IPS-NIHi11 (cell line): ENCODE measurements at regions not wholly inside any gene's neighbourhood (a gene's known extent, or its start where the extent isn't known, plus 50 kb on each side); places are given as distances from the start of the nearest gene placed in this dataset.
"Not testable (repeated sequence)": the region's sequence is repeated elsewhere in the genome, so short reads cannot be mapped to it uniquely, and the experiment has no call there.

Experiments
- DNase-seq: peaks from one replicate; pipeline ENCODE4 v3.0.0; 2012; ENCODE audit warnings: mixed read lengths, low spot score

DNA sequence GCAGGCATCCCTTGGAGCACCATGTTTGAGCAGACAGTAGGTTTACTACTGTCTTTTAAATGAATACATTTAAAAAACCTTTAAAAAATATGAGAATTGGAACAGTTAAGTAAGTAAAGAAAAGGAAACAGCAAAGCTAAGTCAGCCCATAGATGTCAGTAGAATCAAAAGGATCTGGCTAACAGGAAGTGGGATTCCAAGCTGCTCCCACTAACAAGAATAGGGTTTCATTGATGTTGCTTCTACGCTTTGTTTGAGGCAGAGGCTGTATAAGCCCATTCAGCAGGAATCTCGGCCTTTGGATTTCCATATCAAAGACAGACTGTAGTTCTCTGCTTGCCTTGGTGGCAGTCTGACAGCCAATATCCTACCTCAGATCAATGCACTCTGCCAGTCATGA lies 122.9 kb upstream of the ELAC2 start:
- peak; percentile 64 for DNase-seq

DNA sequence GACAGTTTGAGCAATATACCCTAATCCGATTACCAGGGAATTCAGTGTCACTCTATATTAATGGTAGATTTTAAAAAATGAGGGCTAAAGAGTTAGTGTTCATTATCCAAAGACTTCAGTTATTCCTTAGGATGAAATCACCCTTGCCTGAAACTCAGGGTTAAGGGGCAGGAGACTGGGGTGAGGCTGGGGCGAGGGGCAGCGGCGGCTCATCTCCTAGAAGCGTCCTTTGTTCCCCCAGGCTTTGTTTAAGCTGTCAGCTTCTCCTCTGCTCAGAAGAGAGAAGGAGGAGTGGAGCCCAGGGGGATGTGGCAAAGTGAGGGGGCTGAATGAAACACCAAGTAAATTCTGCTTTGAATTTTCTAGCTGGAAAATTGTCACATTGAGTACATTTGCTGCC lies 117.7 kb upstream of the ELAC2 start:
- no peak for DNase-seq

DNA sequence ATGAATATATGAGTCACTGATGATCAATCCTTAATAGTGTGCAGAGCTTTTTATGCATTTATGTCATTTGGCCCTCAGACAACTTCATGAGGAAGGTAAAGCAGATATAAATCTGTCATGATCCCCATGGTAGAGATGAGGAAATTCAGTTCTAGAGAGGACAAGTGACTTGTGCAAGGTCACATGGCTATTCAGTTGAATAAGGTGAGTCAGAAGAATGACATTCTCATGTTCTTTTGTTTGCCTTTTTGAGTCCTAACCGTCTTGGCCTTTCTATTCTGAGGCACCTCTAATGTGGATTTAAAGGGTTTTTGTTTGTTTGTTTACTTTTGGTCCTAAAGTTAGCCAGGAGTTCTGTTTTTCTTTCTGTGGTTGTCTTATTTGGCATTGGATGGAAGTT lies 116.2 kb upstream of the ELAC2 start:
- DNase-seq = no peak

DNA sequence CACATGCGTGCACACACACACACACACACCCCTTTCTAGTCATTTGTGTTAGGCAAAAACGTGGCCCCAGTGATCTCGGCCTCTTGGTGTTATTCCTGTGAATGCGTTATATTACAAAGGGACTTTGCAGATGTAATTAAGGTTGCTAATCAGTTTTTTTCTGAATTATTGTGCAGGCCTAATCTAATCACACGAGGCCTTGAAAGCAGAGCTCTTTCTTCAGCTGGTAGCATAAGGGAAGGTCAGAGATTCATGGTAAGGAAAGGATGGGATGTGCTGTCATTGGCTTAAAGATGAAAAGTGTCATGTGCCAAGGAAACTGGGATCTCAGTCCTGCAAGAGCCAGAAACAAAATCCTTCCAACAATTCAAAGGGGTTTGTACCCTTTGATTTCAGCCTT lies 113.4 kb upstream of the ELAC2 start:
- no peak for DNase-seq

DNA sequence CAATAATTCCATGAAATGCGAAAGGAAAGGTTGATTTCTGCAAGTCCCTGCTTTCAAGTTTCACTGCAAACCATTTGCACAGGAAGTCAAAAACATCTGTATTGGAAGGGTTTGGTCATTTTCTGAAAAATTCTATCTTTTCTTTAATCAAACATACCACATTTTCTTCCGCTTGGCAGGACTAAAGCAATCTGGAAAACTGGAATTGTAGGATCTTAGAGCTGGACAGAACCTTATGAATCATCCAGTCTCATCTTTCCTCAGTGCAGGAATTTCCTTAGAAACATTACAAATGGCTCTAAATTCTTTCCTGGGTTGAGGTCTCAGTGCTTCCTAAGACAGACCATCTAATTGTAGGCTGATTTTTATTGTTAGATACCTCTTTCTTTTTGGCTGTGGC lies 111.5 kb upstream of the ELAC2 start:
- DNase-seq = no peak

DNA sequence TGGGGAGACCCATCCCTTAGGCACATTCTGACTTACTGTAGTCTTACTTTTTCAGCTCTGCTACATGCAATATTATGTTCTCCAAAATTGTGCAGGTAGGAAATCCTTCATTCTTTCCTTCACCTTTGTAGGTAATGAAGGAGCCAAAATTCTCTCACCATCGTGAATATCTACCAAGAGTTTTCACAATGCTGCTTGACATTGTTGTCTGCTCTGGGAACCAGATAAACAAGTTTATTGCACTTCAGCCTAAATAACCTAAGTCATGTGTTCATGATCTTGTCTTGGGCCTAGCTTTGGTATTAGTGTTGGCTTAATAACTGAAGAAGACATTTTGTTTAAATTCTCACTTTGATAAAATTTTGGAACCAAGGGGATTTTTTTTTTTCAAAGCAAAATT lies 110.8 kb upstream of the ELAC2 start:
- no peak for DNase-seq

DNA sequence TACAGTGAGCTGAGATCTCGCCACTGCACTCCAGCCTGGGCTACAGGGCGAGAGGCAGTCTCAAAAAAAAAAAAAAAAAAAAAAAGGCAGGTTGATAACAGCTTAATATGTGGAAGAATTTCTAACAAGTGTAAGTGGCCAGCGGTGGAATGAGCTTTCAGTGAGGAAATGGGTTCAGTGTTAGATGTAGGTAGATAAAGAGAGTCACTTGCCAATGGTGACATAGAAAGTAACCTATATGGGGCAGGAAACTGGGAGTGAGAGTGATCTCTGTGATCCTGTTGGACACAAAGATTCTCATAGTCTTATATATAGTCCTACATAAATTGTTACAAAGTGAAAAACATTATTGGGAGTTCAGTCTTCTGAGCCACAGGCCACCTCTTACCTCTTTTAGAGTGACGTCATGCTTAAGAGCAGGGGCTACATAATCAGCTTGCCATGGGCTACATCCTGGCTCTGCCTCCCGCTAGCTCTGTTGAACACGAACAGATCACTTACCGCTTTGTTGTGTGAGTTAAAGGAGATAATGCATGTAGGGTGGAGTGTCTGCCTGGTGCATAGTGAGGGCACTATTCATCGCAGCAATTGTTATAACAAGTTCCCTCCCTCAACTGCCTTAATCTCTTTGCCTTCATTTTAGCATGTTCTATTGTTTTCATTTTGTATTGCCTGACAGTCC lies 110.2 kb upstream of the ELAC2 start:
- no peak for DNase-seq

DNA sequence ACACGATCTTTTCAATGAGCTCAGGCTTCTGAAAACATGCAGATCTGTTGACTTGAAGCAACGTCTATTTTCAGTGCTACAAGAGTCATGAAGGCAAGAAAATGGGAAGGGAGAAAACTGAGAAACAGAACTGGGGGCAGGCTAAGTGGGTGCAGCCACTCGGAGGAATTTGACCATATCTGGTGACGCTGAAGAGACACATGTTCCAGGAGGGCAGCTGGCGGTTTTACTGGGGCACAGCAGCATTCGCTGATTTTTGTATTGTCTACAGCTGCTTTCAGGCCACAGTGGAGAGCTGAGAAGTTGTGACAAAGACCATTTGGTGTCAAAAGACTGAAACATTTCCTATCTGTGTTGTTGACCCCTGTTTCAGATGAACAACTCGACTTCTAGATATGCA lies 103.0 kb upstream of the ELAC2 start:
- DNase-seq = no peak

DNA sequence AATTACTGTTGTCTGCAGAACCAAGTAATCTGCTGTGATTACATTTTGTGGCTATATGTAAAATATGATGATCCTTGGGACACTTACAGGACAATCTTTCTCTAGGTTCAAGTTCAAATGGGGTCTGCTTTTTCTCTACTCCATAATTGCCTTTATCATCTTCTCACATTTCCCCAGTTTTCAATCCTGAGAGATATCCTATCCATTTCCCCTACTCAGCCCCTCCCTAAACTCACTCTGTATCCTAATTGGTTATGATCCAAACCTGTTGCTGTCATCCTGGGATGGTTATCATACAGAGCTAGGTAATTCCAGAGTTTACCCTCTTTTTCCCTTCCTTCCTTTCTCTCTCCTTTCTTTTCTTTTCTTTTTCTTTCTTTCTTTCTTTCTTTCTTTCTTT lies 100.5 kb upstream of the ELAC2 start:
- DNase-seq = no peak

DNA sequence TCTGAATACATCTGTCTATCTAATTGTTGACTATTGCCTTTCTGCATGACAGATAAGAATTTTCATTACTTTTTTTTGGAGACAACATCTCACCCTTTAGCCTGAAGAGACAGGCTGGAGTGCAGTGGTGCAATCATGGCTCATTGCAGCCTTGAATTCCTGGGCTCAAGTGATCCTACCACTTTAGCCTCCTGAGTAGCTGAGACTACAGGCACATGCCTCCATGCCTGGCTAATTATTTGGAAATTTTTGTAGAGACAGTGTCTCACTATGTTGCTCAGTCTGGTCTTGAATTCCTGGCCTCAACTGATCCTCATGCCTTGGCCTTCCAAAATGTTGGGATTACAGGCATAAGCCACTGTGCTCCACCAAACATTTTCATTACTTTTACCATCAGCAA lies 99.8 kb upstream of the ELAC2 start:
- DNase-seq = no peak

DNA sequence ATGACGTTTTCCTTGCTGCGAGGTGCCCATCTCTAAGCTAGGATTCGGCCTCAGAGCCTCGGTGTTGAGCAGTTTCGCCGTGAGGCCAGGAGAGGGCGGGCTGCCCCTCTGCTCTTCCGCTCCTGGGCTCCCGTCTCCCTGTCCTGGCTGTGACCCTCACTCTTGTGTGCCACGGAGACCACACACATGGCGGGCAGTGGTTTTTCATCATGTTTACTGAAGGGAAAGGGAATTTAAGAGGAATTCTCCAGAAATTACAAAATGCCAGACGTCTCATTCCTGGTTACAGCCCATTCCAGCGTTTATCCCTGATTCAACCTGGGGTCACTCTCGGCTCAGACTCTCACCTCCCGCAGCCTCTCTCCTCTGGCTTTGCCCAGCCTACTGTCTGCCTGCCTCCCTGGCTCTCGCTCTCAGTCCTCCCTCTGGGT lies 96.8 kb upstream of the ELAC2 start:
- peak; percentile 81 for DNase-seq

DNA sequence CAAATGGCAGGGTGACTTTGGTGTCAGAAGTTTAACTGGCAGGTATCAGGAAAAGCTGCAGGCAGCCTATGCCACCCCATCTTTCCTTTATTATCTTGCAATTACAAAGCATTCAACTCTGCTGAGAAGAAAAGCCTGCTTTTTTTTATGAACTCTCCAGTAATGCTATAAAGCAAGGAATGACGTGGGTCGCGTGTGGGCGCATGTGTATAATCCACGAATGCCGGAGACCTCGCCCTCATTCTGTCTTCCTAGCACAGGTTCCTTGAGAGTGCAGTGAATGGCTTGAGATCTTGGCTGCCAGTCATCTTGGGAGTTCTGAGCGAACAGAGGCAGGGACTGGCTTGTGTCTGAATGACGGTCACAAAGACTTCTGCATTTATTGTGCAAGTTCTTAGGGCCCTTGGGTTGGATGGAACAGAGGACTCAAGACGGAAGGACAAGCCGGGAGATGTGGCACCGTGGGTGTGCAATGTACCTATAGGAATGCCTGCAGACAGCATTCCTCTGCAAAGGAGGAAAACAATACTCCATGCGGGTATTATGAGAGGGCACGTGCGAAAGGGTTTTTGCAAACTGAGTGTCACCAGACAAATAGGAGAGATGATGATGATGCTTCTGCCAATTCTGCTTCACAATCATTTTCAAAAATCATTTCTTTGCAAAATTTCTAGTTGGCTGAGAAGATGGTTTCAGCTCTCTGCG lies 96.1 kb upstream of the ELAC2 start:
- no peak for DNase-seq

DNA sequence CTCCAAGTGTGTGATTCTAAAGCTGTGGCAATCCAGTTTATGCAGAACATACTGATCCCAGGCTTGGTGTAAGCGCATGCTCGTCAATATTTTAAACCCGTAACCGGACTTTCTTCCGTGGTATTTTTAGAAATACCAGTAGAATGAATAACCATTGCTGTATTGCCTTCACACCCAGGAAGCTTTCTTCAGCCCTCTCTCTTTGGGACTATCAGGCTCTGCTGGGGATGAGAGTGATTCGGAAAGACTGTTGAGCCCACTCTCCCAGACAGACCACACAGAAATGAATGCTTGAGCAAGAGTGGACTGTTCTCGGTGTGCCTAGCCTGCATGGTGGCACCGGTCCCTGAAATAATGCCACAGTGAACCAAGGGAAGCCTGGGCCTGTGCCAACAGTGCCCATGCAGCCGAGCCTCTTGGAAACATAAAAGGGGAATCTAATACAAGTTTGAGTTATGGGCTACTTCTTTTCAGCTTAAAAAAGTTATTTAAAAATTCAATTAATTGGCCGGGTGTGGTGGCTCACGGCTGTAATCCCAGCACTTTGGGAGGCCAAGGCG lies 89.9 kb upstream of the ELAC2 start:
- DNase-seq = no peak

DNA sequence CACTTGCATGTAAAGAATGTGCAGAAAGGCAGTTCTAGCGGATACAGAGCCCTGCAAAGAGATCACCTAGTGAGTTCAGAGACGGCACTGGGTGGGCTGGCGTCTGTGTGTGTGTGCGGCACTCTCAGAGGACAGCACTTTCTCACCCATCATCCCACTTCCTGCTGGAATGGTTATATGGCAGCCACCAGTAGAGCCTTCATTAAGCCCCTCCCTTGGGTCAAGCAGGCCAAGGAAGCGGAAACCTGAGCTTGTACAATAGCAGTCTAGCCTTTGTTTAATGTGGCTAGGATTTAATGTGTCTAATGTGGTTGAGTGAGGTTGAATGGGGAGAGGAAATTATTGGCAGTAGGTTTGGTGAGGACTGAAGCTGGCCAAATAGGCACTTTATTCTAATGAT lies 88.3 kb upstream of the ELAC2 start:
- DNase-seq = no peak

DNA sequence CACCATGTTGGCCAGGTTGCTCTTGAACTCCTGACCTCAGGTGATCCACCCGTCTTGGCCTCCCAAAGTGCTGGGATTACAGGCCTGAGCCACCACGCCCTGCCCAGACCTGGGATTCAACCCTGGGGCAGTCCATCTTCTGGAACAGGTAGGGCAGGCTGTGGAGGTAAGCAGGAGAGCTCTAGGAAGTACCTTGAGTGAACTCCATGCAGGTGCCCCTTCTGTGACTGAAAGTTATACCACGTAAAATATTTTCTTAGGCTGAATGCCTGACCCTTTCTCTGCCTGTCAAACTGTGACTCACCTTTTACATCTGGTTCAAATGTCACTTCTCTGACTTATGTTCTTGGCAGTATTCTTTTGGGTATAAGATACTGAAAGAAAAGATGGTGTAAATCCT lies 86.7 kb upstream of the ELAC2 start:
- DNase-seq = no peak

DNA sequence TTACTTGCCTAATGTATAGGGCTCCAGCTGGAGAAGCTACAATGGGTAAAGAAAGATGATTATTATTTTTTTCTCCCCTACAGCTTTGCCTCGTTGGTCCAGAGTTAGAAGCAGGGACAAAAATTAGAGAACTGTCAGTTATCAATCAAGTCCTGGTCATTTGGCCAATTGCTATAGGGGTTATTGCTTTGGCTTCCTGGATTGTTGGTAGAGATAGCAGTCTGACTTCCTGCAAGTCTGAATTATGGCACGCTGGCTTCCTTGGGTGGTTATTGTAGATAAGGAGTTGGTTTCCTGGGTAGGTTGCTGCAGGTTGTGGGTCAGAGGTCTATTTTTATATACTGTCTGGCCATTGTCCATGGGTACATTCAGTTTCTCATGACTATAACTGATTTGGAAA lies 84.7 kb upstream of the ELAC2 start:
- no peak for DNase-seq

DNA sequence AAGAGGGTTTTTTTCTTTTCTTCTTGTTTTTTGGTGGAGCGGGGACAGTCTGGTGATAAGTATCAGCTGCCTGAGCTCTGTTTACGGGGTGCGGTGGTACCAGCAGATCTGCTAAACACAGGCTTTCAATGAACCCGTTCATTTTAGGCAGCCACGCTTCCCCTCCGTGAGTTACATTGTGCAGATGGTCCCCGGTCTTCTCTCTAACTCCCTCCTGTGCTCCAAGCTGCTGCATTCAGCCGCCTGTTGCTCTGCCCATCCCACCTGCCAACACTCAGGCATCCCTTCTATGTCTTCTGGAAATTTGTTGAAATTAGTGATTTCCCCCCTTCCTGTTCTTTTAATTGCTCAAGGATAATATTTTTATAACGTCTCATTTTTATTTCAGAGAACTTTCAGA lies 82.1 kb upstream of the ELAC2 start:
- DNase-seq = no peak

DNA sequence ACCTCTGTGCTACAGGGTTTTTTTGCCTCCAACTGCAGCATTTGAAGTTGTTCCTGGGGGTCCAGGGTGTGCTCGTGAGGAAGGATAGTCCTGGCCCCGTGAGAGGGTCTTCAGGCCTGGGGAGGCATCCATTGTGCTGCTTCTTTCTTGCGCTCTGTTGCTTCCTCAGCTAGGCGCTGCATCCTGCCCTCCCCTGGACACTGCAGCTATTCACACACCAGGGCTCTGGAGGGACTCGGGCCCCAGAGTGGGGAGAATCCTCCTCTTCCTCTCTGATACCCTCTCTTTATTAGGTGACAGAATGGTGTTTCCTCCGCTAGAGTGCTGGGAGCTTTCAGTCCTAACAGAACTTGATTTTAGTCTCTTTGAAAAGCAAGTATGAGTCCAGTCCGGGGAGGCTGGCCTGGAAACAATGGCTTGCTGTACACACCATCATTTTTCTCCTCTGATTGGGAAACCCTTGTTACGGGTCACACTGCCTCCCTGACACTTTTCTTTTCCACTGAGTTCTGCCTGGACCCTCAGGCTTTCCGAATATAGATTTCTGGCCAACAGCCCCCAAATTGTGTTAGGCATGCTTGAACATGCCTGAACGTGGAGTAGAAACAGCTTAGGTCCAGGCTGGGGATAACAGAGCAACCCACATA lies 81.4 kb upstream of the ELAC2 start:
- DNase-seq = no peak

DNA sequence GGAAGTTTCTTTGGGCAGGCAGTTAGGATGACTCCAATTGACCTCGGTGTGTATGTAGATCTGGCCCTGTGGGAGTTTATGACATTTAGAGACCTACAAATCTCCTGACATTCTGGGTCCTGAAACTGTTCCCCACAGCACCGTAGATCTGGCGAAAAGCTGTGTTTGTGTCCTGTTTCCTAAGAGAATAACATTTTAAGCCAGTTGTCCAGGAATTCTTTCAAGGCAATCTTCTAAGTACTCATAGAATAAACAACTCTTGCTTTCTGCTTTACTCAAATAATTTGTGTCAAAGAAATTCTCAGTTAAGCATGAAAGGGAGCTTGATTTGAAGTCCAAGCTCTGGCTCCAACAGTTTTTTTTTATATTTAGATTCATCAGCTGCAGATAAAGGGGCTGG lies 78.5 kb upstream of the ELAC2 start:
- DNase-seq = no peak

DNA sequence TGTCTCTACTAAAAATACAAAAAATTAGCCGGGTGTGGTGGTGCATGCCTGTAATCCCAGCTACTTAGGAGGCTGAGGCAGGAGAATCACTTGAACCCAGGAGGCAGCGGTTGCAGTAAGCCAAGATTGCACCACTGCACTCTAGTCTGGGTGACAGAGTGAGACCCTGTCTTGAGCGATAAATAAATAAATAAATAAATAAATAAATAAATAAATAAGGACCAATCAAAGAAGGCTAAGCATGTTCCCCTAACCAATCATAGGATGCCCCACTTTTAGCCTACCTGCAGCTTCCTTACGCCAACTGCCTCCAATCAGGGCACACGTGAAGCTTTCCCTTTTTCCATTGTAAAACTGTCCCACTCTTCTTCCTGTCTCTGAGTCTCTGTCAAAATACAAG lies 74.2 kb upstream of the ELAC2 start:
- not testable (repeated sequence) for DNase-seq

DNA sequence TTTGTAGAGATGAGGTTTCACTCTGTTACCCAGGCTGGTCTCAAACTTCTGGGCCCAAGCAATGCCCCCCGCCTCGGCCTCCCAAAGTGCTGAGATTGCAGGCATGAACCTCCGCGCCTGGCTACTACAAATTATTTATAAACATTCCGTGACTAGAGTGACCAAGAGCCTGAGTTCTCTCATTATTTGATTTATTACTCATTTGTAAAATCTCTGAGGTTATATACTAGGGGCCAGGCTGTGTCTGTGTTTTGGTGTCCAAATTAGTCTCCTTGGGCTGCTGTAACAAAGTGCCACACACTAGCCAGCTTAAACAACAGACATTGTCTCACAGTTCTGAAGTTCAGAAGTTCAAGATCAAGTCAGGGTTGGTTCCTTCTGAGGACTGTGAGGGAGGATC lies 70.8 kb upstream of the ELAC2 start:
- DNase-seq = no peak

DNA sequence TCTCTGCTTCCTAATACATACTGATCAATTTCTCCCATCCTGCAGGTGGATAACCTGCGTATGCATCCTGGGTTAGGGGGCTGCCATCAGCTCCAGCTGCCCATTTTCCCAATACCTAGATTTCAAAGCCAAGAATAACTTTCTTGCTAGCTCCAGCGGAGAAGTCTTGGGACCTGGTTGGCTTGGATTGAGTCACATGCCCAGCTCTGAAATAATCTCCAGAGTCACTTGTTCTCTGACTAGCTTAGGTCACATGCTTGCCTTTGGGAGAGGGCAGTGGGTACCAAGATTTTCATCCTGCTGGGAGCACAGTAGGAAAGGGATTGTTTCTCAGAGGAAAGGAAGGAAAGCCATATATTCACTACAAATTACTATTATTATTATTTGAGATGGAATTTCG lies 70.0 kb upstream of the ELAC2 start:
- DNase-seq = no peak

DNA sequence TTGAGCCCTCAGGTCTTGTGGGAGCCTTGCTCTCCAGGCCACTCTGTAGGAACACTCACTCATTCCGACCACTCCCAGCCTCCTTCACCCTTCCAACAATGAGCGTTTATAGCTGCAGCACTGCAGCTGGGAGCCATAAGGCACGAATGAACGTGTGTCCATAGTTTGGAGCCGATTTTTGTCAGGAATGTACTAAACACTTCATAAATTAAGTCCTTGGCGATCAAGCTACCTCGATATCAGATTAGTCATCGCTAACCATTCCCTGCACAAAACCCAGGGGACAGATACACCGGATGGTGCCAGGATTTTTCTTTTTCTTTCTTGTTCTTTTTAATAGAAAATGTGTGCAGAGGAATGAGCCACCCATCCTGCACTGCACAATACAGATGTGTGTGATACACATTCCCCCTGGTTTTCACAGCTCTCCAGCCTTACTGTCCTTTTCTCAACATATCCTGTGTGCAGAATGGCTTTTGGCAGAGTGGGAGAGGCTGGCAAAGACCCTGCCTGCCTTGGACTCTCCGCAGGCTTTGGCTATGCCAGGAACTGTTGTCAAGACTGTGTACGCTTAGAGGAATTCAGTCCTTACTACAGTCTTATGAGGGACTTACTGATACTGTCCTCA lies 68.4 kb upstream of the ELAC2 start:
- no peak for DNase-seq
